ENCODE measurements at regions not wholly inside any gene's neighbourhood (a gene's known extent, or its start where the extent isn't known, plus 50 kb on each side); places are given as distances from the start of the nearest gene placed in this dataset.

GRCh38 chr2:43171789-43172188 lies 54.6 kb downstream of the ZFP36L2 start:
- Histone ChIP-seq H3K9me2 (replicated peaks; ENCODE audit: insufficient read depth, low read length) (no peaks in the 10 kb centered on the region), H3K4me2 (ENCODE audit: low read depth, low read length, poor library complexity, severe bottlenecking) (no peak overlapping the region), H3K9ac (ENCODE audit: low read length) (no peak overlapping the region), H4K20me1 (ENCODE audit: insufficient read depth, low read depth, low read length) (no peaks in the 10 kb centered on the region), H3K79me2 (ENCODE audit: low read length) (no peaks in the 10 kb centered on the region), H3K36me3 (ENCODE audit: insufficient read depth, low read length) (no peaks in the 10 kb centered on the region), H3K27me3 (ENCODE audit: low read length) (no peaks in the 10 kb centered on the region), H3K4me1 (ENCODE audit: low read length) (peaks cover 14% of the 10 kb centered on the region), H3K27ac (ENCODE audit: low read length) (no peak overlapping the region), H2AFZ (ENCODE audit: low read length) (no peak overlapping the region), H3K9me3 (ENCODE audit: low read length) (no peaks in the 10 kb centered on the region), H3K4me3 (ENCODE audit: low read length) (no peak overlapping the region)
- no peak for DNase-seq

- H3K79me2 ChIP-seq (ENCODE audit: low read length) = no peaks in the 10 kb centered on the region
- H3K9me2 ChIP-seq (replicated peaks; ENCODE audit: insufficient read depth, low read length) = no peaks in the 10 kb centered on the region
- DNase-seq = no peak
- no peaks in the 10 kb centered on the region for H3K27me3 ChIP-seq (ENCODE audit: low read length)
- H3K27ac ChIP-seq (ENCODE audit: low read length) = no peak overlapping the region
- no peaks in the 10 kb centered on the region for H4K20me1 ChIP-seq (ENCODE audit: insufficient read depth, low read depth, low read length)
- H3K9me3 ChIP-seq (ENCODE audit: low read length) = no peaks in the 10 kb centered on the region
- H3K4me3 ChIP-seq (ENCODE audit: low read length) = no peak overlapping the region
- H3K4me1 ChIP-seq (ENCODE audit: low read length) = peaks cover 14% of the 10 kb centered on the region
- no peak overlapping the region for H3K4me2 ChIP-seq (ENCODE audit: low read depth, low read length, poor library complexity, severe bottlenecking)
- H3K36me3 ChIP-seq (ENCODE audit: insufficient read depth, low read length) = no peaks in the 10 kb centered on the region
- H2AFZ ChIP-seq (ENCODE audit: low read length) = no peak overlapping the region
- H3K9ac ChIP-seq (ENCODE audit: low read length) = no peak overlapping the region
Measured at GRCh38 chr2:43170405-43171105, 55.9 kb downstream of the ZFP36L2 start.

GRCh38 chr2:43169987-43170386 lies 56.4 kb downstream of the ZFP36L2 start:
- no peak overlapping the region for H2AFZ ChIP-seq (ENCODE audit: low read length)
- DNase-seq = peak; percentile 82
- no peaks in the 10 kb centered on the region for H3K79me2 ChIP-seq (ENCODE audit: low read length)
- no peak overlapping the region for H3K4me2 ChIP-seq (ENCODE audit: low read depth, low read length, poor library complexity, severe bottlenecking)
- no peaks in the 10 kb centered on the region for H3K36me3 ChIP-seq (ENCODE audit: insufficient read depth, low read length)
- peaks cover 14% of the 10 kb centered on the region for H3K4me1 ChIP-seq (ENCODE audit: low read length)
- no peak overlapping the region for H3K4me3 ChIP-seq (ENCODE audit: low read length)
- H3K27ac ChIP-seq (ENCODE audit: low read length) = no peak overlapping the region
- no peaks in the 10 kb centered on the region for H3K27me3 ChIP-seq (ENCODE audit: low read length)
- peak overlapping the region; percentile 39; the same call in 1 of the 2 replicates for H3K9ac ChIP-seq (ENCODE audit: low read length)
- no peaks in the 10 kb centered on the region for H3K9me3 ChIP-seq (ENCODE audit: low read length)
- H3K9me2 ChIP-seq (replicated peaks; ENCODE audit: insufficient read depth, low read length) = no peaks in the 10 kb centered on the region
- no peaks in the 10 kb centered on the region for H4K20me1 ChIP-seq (ENCODE audit: insufficient read depth, low read depth, low read length)

DNA sequence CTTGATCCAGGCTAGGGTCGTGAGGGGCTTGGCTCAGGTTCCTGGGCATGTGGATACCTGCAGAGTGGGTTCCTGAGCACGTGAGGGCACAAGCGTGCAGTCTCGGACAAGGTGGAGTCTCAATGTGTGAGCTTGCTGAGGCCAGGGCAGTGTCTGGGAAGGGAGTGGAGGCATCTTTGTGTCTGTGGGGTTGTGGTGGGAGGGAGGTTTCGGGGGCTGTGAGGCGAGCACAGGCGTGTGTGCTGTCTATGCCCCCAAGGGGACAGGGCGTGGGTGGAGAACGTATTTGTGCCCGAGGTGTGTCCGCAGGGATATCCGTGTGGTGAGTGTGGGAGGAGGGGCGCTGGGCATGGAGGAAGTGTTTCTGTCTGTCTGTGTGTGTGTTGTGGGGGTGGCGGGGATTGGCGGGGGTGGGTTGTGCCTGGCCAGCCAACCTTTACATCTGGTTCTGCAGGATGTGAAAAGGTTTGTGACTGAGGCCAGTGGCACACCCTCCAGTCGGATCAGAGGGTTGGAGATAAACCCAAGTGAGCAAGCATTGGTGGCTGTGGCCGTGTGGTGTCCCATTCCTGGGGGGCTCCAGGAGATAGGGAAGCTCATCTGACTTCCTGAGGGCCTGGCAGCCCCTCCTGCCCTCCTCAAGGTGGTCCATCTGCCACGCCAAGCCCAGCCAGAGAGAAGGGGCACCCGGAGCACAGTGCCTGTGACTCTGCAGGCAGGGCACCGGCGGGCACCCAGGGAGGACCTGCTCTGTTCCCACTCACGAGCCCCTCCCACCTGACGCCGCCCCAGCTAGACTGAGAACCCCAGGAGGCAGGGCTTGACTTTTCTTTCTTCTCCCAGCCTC lies 57.1 kb downstream of the ZFP36L2 start:
- H4K20me1 ChIP-seq (ENCODE audit: insufficient read depth, low read depth, low read length) = no peaks in the 10 kb centered on the region
- peak overlapping the region; percentile 7 for H3K4me2 ChIP-seq (ENCODE audit: low read depth, low read length, poor library complexity, severe bottlenecking)
- H3K9ac ChIP-seq (ENCODE audit: low read length) = peak overlapping the region; percentile 39
- H3K9me2 ChIP-seq (replicated peaks; ENCODE audit: insufficient read depth, low read length) = no peaks in the 10 kb centered on the region
- H3K36me3 ChIP-seq (ENCODE audit: insufficient read depth, low read length) = no peaks in the 10 kb centered on the region
- H3K4me3 ChIP-seq (ENCODE audit: low read length) = no peak overlapping the region
- peak overlapping the region; percentile 49; the same call in 1 of the 2 replicates for H2AFZ ChIP-seq (ENCODE audit: low read length)
- H3K27ac ChIP-seq (ENCODE audit: low read length) = no peak overlapping the region
- no peaks in the 10 kb centered on the region for H3K9me3 ChIP-seq (ENCODE audit: low read length)
- H3K4me1 ChIP-seq (ENCODE audit: low read length) = peaks cover 13% of the 10 kb centered on the region
- H3K79me2 ChIP-seq (ENCODE audit: low read length) = no peaks in the 10 kb centered on the region
- H3K27me3 ChIP-seq (ENCODE audit: low read length) = no peaks in the 10 kb centered on the region
- no peak for DNase-seq

GRCh38 chr2:43168016-43168369 lies 58.4 kb downstream of the ZFP36L2 start:
- Histone ChIP-seq H3K4me1 (ENCODE audit: low read length) (peaks cover 12% of the 10 kb centered on the region), H3K9ac (ENCODE audit: low read length) (no peak overlapping the region), H3K36me3 (ENCODE audit: insufficient read depth, low read length) (no peaks in the 10 kb centered on the region), H3K4me2 (ENCODE audit: low read depth, low read length, poor library complexity, severe bottlenecking) (no peak overlapping the region), H4K20me1 (ENCODE audit: insufficient read depth, low read depth, low read length) (no peaks in the 10 kb centered on the region), H3K27ac (ENCODE audit: low read length) (no peak overlapping the region), H3K79me2 (ENCODE audit: low read length) (no peaks in the 10 kb centered on the region), H3K9me3 (ENCODE audit: low read length) (no peaks in the 10 kb centered on the region), H3K4me3 (ENCODE audit: low read length) (no peak overlapping the region), H3K9me2 (replicated peaks; ENCODE audit: insufficient read depth, low read length) (no peaks in the 10 kb centered on the region), H3K27me3 (ENCODE audit: low read length) (no peaks in the 10 kb centered on the region), H2AFZ (ENCODE audit: low read length) (no peak overlapping the region)
- DNase-seq = no peak

- H3K36me3 ChIP-seq (ENCODE audit: insufficient read depth, low read length) = no peaks in the 10 kb centered on the region
- no peaks in the 10 kb centered on the region for H3K9me3 ChIP-seq (ENCODE audit: low read length)
- no peak overlapping the region for H3K4me3 ChIP-seq (ENCODE audit: low read length)
- no peaks in the 10 kb centered on the region for H4K20me1 ChIP-seq (ENCODE audit: insufficient read depth, low read depth, low read length)
- no peak overlapping the region for H2AFZ ChIP-seq (ENCODE audit: low read length)
- H3K9ac ChIP-seq (ENCODE audit: low read length) = no peak overlapping the region
- H3K27ac ChIP-seq (ENCODE audit: low read length) = no peak overlapping the region
- H3K4me2 ChIP-seq (ENCODE audit: low read depth, low read length, poor library complexity, severe bottlenecking) = no peak overlapping the region
- H3K27me3 ChIP-seq (ENCODE audit: low read length) = no peaks in the 10 kb centered on the region
- no peaks in the 10 kb centered on the region for H3K9me2 ChIP-seq (replicated peaks; ENCODE audit: insufficient read depth, low read length)
- H3K79me2 ChIP-seq (ENCODE audit: low read length) = no peaks in the 10 kb centered on the region
- peaks cover 15% of the 10 kb centered on the region for H3K4me1 ChIP-seq (ENCODE audit: low read length)
- DNase-seq = no peak
Measured at GRCh38 chr2:43165378-43166069, 60.9 kb downstream of the ZFP36L2 start.

GRCh38 chr2:43164686-43165085 lies 61.7 kb downstream of the ZFP36L2 start:
- no peaks in the 10 kb centered on the region for H3K36me3 ChIP-seq (ENCODE audit: insufficient read depth, low read length)
- DNase-seq = no peak
- no peaks in the 10 kb centered on the region for H3K79me2 ChIP-seq (ENCODE audit: low read length)
- no peak overlapping the region for H3K4me2 ChIP-seq (ENCODE audit: low read depth, low read length, poor library complexity, severe bottlenecking)
- no peak overlapping the region for H3K27ac ChIP-seq (ENCODE audit: low read length)
- no peaks in the 10 kb centered on the region for H3K9me3 ChIP-seq (ENCODE audit: low read length)
- no peak overlapping the region for H3K4me3 ChIP-seq (ENCODE audit: low read length)
- H3K9ac ChIP-seq (ENCODE audit: low read length) = no peak overlapping the region
- no peaks in the 10 kb centered on the region for H4K20me1 ChIP-seq (ENCODE audit: insufficient read depth, low read depth, low read length)
- peaks cover 14% of the 10 kb centered on the region for H3K4me1 ChIP-seq (ENCODE audit: low read length)
- H2AFZ ChIP-seq (ENCODE audit: low read length) = no peak overlapping the region
- H3K27me3 ChIP-seq (ENCODE audit: low read length) = no peaks in the 10 kb centered on the region
- no peaks in the 10 kb centered on the region for H3K9me2 ChIP-seq (replicated peaks; ENCODE audit: insufficient read depth, low read length)
